ENCODE measurements at regions not wholly inside any gene's neighbourhood (a gene's known extent, or its start where the extent isn't known, plus 50 kb on each side); places are given as distances from the start of the nearest gene placed in this dataset.

DNA sequence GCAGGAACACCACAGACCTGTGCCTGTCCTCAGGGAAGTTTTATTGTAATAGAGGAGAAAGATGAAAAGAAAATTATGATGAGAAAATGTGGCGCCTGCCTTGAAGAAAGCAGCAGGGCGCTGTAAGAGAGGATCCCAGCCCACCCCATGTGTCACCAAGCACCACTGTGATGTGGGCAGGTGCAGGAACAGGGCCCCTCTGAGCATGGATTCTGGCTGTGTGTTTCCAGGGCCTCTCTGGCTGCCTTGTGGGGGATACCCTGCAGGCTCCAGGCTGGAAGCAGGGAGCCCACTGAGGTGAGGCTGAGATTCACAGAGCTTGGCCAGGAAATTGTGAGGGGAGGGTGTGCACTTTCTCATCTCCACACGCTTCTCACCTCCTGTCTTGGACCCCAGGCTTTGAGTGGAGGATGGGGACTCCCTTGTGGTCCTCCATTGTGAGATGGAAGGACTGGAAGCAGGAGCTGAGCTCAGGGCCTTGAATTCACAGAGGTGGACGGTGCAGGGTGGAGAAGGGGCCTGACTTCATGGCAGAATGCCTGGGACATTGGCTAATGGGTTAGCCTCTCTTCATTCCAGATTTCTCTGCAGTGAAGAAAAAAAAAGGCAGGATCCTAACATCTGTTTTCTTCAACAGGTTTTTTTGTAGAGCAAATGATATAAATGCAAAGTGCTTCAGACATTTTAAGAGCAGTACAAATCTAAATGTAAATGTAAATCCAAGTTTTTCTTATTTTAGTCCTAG lies 246.6 kb upstream of the B3GAT1 start:
- Histone ChIP-seq H2BK120ac (ENCODE audit: low read depth, low read length, poor library complexity, severe bottlenecking) (no peak overlapping the region), H2BK15ac (ENCODE audit: low read depth, low read length) (no peak overlapping the region), H4K91ac (ENCODE audit: insufficient read length, low read depth, low read length) (no peak overlapping the region), H3T11ph (ENCODE audit: low read length) (no peak overlapping the region), H3K27me3 (ENCODE audit: insufficient read depth, low read length) (no peaks in the 10 kb centered on the region), H4K20me1 (ENCODE audit: control insufficient read depth, insufficient read depth, insufficient read length) (no peaks in the 10 kb centered on the region), H3K14ac (ENCODE audit: insufficient read depth, low read length) (no peak overlapping the region; the same call in 1 of the 2 replicates), H3K9ac (ENCODE audit: extremely low read depth, insufficient read length, low read length) (no peak overlapping the region), H3K56ac (ENCODE audit: insufficient read length, low read depth, low read length) (no peak overlapping the region), H3K4me2 (ENCODE audit: insufficient read depth, insufficient read length, low read length) (no peak overlapping the region), H3K79me1 (ENCODE audit: insufficient read depth, low read depth, low read length, poor library complexity, severe bottlenecking) (no peaks in the 10 kb centered on the region), H3K23ac (ENCODE audit: insufficient read length, low read depth, low read length) (no peak overlapping the region), H2BK20ac (ENCODE audit: low read depth, low read length, poor library complexity, severe bottlenecking) (no peak overlapping the region), H3K9me3 (ENCODE audit: control insufficient read depth, low read depth, low read length) (peaks cover 3% of the 10 kb centered on the region), H3K27ac (ENCODE audit: insufficient read length, low read depth, low read length) (no peak overlapping the region), H2AK5ac (ENCODE audit: insufficient read length, low read length) (no peak overlapping the region), H3K23me2 (ENCODE audit: insufficient read length, low read depth, low read length, poor library complexity, severe bottlenecking) (no peaks in the 10 kb centered on the region), H3K4me1 (ENCODE audit: insufficient read depth, low read length) (no peaks in the 10 kb centered on the region), H3K4ac (ENCODE audit: low read depth, low read length) (no peak overlapping the region), H4K5ac (ENCODE audit: insufficient read length, low read depth, low read length) (no peak overlapping the region), H2BK12ac (ENCODE audit: insufficient read length, low read depth, low read length) (no peak overlapping the region), H4K8ac (replicated peaks; ENCODE audit: insufficient read length, low read depth, low read length) (no peak overlapping the region), H2AFZ (ENCODE audit: low read length) (no peak overlapping the region), H3K79me2 (ENCODE audit: insufficient read depth, low read length) (no peaks in the 10 kb centered on the region), H2BK5ac (ENCODE audit: insufficient read length, low read length) (no peak overlapping the region), H3K18ac (ENCODE audit: insufficient read length, low read depth, low read length) (no peak overlapping the region)
- H3K27me3 Mint-ChIP-seq (ENCODE audit: low read depth): peaks cover 28% of the 10 kb centered on the region
- WGBS (ENCODE audit: extremely low coverage, insufficient read length, low lambda C conversion rate): no CpG with 5 or more reads among the region's 4 CpGs
- peaks cover 18 to 23% of the 10 kb centered on the region in 2 experiments for H3K4me1 Mint-ChIP-seq
- peaks cover 0 to 21% (median 0%) of the 10 kb centered on the region in 3 experiments; a peak in 4 of 7 replicates for H3K36me3 Mint-ChIP-seq (ENCODE audit: insufficient read depth in 1 of 3, low read depth in 3 of 3)
- H3K9me3 Mint-ChIP-seq: peaks cover 25 to 28% of the 10 kb centered on the region in 2 experiments
- H3K27ac Mint-ChIP-seq: no peak overlapping the region
- TF ChIP-seq, protein P1, sequence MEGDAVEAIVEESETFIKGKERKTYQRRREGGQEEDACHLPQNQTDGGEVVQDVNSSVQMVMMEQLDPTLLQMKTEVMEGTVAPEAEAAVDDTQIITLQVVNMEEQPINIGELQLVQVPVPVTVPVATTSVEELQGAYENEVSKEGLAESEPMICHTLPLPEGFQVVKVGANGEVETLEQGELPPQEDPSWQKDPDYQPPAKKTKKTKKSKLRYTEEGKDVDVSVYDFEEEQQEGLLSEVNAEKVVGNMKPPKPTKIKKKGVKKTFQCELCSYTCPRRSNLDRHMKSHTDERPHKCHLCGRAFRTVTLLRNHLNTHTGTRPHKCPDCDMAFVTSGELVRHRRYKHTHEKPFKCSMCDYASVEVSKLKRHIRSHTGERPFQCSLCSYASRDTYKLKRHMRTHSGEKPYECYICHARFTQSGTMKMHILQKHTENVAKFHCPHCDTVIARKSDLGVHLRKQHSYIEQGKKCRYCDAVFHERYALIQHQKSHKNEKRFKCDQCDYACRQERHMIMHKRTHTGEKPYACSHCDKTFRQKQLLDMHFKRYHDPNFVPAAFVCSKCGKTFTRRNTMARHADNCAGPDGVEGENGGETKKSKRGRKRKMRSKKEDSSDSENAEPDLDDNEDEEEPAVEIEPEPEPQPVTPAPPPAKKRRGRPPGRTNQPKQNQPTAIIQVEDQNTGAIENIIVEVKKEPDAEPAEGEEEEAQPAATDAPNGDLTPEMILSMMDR (conservative IDR thresholded peaks at IDR 0.05): no peak
- DNase-seq: no peak
- no peak overlapping the region for H3K4me3 Mint-ChIP-seq
